HG03196 (cell line): ENCODE measurements at regions not wholly inside any gene's neighbourhood (a gene's known extent, or its start where the extent isn't known, plus 50 kb on each side); places are given as distances from the start of the nearest gene placed in this dataset.
"Not testable (repeated sequence)": the region's sequence is repeated elsewhere in the genome, so short reads cannot be mapped to it uniquely, and the experiment has no call there.

ENCODE experiments used
- ATAC-seq: cut with Tn5 transposase; IDR thresholded peaks from one replicate; pipeline ENCODE4 v1.9.1; 2021; ENCODE audit not compliant: unreplicated experiment

DNA sequence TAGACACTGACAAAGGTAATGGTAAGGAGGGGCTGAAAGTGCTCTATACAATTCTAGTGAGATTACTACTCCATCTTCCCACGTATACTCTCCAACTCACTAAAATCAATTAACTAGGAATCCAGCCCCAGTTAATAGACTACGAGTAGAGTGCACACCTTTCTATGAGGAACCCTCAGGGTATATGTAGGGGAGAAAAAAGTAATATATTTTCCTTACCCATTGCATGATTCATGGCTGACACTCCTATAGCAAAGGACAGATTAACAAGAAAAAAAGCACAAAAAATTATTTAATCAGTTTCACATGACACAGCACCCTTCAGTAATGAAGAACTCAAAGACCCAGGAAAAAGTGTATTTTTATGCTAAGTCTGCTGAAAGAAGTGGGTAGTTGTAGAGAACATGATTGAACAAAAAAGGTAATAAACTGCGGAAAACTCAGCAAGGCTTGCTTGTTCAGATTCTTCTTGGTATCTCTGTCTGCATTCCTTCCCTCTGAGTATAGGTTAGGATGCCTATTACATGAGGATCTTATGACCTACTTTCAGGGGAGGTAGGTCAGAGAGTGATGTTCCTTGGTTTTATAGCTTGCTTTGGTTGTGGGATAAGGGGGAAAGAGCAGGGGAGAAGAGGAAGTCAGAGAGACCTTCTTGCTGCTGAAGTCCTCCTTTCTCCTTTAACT, 342.0 kb upstream of the DLGAP1 start:
- ATAC-seq, result no peak

DNA sequence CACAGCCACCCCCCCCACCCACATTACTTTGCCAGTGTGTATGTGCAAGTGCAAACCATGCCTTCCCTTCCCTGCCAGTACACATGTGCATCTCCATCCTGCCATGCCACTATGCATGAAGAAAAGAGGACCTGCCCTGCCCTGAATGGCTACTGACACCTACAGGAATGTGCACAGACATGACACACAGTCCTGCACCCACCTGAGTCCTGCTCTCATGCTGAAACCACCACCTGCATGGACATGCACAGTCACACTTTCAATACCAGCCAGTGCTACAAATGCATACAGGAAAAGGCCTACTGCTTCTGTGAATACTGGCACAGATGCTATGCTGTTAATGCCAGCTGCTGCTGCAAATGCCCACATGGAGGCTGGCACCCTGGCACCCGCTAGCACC, 334.4 kb upstream of the DLGAP1 start:
- no peak for ATAC-seq

DNA sequence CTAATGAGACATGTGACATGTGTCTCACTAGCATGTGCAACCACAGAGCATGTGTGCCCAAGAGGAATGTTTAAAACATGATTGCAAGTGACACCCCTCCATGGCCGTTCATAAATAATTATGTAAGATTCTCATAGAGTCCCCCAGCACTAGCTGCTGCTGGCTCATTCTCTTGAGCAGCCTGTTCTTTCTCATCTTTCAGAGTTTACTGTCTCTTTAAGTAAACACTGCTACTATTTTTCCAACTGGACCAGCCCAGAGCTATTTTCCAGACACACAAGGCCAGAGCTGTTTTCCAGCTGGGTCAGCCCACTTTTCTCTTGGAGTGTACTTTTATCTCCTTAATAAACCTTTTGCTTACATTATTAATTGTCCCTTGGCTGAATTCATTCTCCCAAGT, 326.8 kb upstream of the DLGAP1 start:
- ATAC-seq, result no peak

DNA sequence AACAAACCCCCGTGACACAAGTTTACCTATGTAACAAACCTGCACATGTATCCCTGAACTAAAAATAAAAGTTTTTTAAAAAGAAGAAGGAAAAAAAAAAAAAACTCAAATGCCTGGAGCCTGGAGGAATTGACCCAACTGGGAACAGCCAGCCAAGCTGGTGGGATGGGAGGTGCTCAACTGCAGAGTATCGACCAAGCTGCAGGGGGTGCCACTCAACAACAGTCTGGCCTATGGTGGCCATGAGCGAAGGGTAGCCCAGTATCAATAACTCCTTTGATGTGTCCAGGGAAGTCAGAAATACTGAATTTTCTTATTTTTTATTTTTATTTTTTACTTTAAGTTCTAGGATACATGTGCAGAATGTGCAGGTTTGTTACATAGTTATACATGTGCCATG, 310.3 kb upstream of the DLGAP1 start:
- no peak for ATAC-seq

DNA sequence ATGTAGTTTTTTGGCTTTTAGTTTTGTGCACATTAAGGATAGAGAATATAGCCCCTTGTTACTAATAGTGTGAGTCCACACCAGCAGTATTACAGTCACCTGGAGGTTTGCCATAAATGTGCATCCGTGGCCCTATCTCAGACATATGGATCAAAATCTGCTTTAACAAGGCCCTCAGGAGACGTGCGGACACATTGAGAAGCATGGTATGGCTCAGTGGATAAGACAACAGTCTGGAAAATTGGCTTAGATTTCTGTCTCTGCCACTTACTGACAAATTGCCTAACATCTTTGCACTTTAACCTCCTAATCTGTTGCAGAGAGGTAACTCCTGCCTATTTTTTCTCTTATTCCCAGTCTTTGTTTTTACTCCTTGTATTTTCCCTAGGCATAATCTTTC, 307.2 kb upstream of the DLGAP1 start:
- ATAC-seq, result no peak

DNA sequence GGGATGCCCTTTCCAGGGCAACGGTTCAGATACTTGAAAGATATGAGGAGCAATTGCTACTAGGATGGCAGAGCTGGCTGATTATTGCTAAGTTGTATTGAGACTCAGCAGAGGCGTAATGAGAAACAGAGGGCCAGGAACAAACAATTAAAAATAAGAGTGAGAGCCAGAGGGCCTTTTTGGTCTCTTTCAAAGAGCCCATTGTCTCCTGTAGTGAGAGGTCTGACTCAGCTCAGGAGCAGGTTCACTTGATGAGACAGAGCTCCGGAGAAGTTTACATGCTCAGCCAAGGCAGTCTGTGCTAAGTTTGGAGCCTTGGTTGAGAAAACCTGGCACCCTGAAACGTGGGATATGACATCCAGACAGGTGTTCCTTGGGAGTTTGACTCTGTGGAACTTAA, 303.9 kb upstream of the DLGAP1 start:
- ATAC-seq, result no peak

DNA sequence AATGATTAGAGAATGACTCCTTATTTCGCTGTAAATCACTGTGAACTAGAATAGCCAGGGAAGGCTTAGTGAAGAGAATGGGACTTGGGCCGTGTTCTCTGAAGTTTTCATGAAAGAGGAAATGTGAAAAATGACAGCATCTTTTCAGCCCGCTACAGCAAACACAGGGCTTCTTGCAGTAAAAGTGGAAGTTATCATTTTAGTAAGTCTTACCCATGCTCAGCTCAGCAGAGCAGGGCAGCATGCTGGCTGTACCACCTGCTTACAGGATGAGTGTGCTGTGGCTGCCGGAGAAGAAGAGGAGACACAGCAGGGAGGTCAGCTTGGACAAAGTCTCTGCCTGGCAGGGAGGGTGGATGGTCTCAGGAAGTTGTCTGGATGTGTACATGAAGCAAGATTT, 300.7 kb upstream of the DLGAP1 start:
- no peak for ATAC-seq

DNA sequence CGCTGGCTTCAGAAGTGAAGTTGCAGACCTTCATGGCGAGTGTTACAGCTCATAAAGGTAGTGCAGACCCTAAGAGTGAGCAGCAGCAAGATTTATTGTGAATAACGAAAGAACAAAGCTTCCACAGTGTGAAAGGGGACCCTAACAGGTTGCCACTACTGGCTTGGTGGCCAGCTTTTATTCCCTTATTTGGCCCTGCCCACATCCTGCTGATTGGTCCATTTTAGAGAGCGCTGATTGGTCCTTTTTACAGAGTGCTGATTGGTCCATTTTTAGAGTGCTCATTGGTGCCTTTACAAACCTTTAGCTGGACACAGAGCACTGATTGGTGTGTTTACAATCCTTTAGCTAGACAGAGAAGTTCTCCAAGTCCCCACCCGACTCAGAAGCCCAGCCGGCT, 298.0 kb upstream of the DLGAP1 start:
- ATAC-seq, result not testable (repeated sequence)

DNA sequence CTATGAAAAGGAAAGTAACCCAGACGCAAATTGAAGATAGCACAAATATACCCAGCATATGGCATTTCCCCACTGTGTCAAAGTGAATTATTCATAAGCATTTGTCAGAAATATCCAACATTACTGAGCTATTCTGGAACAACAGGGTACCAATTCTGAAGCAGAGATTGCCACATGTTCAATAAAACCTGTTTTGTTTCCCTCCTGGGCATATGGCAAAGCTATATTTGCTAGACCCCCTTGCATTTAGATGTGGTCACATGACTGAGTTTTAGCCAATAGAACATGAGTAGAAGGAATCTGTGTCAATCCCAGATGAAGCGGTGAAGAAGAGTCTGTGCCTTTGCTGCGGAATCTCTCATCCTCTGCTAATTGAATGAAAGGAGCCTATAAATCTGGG, 296.4 kb upstream of the DLGAP1 start:
- ATAC-seq, result no peak

DNA sequence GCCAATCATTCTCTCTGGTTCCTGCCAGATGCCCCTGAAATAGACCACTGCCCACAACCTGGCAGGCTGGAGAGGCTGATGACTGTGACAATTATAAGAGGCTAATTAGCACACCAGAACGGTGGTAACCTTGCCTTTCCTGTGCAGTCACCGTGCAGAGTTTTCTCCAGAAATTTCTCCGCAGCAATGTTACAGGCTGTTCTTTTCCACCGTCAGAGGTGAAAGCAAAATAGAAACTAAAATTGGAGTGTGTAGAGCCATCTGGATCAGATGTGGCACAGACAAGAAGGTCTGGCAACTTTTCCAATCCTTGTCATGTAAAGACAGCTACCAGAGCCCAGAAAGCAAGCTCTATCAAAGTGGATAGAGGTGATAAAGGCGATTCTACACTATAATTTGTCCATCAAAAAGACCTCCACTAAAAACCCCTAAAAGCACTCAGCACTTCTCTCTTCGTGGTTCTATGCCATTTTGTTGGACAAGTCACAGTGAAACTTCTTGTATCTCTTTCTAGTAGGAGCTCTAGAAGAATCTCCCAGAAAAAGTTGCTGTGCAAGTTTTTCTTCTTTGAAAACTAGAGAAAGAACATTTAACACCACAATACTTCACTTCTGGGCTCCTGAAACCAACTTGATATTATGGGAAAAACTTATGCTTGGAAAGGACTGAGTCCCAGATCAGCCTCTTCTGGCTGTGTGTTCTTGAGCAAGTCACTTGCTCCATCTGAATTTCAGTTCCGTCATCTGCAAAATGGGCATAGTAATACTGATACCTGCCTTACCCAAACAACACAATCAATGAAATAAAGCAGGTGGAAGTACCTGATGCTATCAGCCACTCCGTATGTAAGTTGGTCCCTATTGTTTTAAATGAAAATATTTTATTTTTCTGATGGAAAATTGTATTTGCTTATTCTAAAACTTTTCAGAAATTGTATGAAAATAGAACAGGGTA, 295.6 kb upstream of the DLGAP1 start:
- no peak for ATAC-seq

DNA sequence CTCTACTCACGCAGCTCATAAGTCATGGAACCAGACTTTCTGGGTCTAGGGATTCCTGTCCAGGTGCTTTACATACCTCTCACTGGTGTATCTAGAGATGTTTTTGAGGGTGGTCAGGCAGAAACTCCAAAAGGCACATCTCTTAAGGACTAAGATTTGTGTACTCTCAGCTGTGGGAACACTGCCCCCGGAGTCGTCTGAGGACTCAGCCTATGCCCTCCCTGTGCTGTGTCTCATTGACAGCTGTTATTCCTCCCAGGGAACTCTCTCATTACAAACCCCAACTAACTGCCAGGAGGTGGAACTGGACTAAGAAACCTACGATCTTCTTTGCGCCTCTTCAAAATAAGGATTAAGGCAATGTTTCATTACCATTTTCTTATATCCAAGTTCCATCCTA, 293.9 kb upstream of the DLGAP1 start:
- no peak for ATAC-seq

DNA sequence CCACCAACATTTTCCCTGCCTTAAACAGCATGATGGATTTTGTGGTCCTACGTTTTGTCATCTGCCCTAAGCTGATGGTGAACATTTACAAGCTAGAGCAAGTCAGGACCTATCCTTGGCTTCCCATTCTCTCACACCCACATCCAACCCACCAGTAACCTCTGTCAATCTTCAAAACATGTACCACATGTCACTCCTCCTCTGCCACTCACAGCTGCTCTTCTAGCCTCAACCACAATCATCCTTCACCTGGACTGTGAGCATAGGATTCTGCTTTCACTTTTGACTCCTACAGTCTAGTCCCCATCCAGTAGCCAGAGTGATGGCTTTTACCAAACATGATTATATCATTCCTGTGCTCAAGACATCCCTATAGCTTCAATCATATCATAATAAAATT, 279.8 kb upstream of the DLGAP1 start:
- no peak for ATAC-seq

DNA sequence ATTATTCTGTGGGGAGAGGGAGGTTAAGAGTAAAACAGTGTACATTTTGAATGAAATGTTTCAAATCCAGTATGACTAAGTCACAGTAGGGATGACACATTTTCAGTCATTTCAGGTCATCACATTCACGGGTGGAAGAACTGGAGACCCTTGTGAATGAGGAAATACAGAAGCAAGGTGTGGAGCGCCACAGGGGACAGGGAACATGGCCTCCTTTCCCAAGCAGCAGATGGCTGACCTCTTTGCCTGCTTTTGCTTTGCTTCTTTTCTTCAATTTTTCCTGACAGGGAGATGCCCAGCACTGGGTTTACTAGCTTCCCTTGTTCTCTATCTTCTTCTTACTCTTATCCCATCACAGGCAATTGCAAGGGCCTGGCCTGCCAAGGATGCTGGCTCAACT, 278.9 kb upstream of the DLGAP1 start:
- no peak for ATAC-seq

DNA sequence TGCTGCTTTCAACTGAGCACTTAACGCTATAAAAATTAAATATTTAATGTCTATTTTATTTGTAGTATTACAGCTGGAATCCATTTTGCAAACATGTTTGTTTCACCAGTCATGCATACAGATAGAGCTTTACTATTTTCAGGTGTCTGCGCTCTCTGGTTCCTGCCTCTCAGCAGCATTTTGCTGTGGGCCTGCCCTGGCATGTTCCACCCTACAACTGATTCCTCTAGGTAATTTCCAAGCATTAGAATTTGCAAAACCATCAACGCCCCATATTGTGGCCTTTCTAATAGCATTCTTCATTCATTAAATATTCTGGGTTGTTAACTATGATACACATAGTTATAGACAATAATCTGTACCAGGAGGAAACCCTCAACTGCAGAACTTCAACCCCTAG, 266.4 kb upstream of the DLGAP1 start:
- no peak for ATAC-seq

DNA sequence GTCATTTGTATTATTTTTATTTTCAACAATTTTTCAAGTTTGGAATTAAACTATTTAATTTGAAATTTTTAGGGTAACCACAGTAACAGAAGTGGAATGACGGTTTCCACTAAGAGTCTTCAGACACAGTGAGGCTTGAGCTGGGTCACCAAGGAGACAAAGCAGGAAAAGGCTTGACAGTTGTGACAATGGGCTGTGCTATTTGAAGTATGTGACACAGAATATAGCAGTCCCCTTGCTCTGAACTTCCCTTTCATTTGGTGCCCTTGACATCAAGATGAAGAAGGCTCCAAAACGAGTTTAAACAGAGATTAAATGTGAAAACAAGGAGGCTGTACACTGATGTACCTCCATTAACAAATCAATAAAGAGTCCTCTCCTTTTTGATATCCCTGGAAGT, 265.4 kb upstream of the DLGAP1 start:
- no peak for ATAC-seq

DNA sequence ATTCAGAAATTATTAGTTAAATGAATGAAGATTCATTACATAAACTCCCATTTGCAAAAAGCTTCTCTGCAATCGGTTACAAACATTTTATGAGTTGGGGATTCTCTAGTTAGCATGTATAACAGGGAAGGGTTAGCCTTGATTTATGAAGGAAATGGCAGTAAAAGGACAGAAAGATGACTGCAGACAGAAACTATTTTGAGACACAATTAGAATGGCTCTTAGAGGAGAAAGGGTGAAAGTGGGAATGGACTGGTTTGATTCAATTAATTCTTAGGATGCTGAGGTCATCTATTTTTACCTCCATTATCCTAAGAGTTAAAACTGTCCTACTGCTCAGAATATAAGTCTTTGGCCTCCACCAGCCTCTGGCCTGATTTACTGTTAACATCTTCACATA, 250.8 kb upstream of the DLGAP1 start:
- ATAC-seq, result no peak

DNA sequence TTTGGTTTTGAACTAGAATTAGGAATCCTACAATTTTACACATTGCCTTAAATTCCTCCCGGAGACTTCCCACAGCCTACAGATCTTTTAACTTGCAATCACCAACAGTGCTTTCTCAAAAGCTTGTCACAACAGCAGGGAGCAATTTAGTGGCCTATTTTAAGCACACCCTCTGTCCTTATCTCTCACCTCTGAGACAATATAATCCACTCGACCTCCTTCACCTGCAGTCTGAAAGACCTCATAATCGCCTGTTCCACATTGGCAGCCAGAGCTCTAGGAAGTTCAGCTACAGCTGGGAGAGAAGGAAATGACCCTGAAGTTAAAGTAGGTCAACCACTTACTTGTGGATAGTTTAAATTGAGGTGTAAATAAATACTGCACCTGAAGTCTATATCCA, 249.7 kb upstream of the DLGAP1 start:
- ATAC-seq, result no peak

DNA sequence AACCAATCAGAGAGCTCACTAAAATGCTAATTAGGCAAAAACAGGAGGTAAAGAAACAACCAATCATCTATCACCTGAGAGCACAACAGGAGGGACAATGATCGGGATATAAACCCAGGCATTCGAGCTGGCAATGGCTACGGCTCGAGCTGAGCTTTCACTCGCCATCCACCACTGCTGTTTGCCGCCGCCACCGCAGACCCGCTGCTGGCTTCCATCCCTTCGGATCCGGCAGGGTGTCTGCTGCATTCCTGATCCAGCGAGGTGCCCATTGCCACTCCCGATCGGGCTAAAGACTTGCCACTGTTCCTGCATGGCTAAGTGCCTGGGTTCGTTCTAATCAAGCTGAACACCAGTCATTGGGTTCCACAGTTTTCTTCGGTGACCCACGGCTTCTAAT, 236.7 kb upstream of the DLGAP1 start:
- no peak for ATAC-seq

DNA sequence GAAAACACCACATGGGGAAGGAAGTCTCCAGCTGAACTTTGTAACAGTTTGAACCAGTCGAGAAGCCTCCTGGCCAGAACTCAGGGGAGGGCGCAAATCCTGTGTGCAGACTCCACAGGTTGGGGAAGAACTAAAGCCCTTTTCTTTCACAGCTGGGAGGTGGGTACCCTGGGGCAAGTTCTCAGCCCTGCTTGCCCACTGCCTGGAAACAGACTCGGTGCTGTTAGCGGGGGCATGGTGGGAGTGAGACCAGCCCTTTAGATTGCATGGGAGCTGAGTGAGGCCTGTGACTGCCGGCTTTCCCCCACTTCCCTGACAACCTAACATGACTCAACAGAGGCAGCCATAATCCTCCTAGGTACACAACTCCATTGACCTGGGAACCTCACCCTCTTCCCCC, 223.6 kb upstream of the DLGAP1 start:
- not testable (repeated sequence) for ATAC-seq

DNA sequence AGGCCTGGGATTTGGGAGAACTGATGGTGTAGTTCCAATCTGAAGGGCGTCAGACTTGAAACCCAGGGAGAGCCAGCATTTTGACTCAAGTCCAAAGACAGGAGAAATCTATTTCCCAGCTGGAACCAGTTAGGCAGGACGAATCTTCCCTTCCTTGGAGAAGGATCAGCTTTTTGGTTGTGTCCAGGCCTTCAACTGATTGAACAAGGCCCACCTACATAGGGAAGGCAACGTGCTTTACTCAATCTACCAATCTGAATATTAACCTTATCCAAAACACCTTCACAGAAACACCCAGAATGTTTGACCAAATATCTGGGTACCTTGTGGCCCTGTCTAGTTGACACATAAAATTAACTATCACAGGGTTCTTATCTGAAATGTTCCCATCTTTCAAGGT, 221.9 kb upstream of the DLGAP1 start:
- no peak for ATAC-seq

DNA sequence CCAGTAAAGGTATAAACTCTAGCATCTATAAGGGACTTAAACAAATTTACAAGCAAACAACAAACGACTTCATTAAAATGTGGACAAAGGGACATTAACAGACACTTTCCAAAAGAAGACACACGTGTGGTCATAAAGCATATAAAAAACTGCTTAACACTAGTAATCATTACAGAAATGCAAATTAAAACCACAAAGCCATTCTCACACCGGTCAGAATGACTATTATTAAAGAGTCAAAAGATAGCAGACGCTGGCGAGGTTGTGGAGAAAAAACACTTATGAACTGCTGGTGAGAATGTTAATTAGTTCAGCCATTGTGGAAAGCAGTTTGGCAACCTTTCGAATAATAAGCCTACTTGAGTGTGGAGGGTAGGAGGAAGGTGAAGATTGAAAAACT, 217.1 kb upstream of the DLGAP1 start:
- ATAC-seq, result no peak

DNA sequence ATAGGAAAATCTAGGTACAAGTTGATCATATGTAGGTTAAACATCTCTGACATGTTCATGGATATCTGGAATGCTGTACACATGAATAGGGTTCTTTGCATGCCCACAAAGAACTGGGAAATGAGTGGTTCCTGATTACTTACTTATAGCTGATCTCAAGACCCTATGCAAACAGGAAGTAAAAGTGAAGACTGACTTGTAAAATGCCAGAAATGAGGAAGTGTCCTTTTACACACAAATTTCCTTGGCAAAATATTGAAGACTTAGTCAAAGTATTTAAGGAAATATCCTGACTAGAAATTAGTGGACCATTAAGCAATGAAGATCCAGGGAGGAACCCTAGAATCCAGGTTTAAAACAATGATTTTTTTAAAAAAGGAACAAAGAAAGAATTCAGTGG, 203.7 kb upstream of the DLGAP1 start:
- no peak for ATAC-seq

DNA sequence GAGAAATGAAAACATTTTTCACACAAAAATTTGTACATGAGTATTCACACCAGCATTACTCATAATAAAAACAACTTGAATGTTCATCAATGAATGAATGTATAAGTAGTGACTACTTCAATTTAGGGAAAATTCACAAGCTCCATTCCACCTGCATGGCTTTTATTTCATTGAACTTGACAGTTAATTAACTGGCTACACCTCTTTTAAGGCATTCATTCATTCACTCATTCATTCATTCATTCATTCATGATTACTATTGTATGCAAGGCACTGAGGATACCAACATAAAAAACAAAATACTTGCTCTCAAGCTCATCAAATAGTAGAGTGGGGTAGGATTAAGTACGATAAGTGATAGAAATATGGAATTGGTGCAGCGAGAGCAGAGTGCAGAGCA, 198.3 kb upstream of the DLGAP1 start:
- no peak for ATAC-seq
